Endothelial cell of umbilical vein (primary cell): ENCODE measurements at regions not wholly inside any gene's neighbourhood (a gene's known extent, or its start where the extent isn't known, plus 50 kb on each side); places are given as distances from the start of the nearest gene placed in this dataset. TPM values are rescaled to one million over a fixed set of nuclear protein-coding genes. Genes with fewer than 3 reads are reported as not detected.

ENCODE experiments used
- BruUV-seq: library from RNA; stranded (reverse); fragments of 400-500 nt; replicated peaks from 2 replicates; lab custom pipeline; 2021; lab: Mats Ljungman, UMichigan
- CTCF ChIA-PET: fragments of 300-600, 350-600 bp; sonication (Branson Sonifier 250); formaldehyde crosslinking; loops from one replicate; lab custom pipeline; 2021; ENCODE audit warnings: antibody characterized with exemption, inconsistent platforms; lab: Charles Lee
- POLR2A ChIA-PET: fragments of 300-600, 350-600 bp; sonication (Branson Sonifier 250); formaldehyde crosslinking; loops from one replicate; lab custom pipeline; 2021; ENCODE audit warnings: antibody characterized with exemption, inconsistent platforms; lab: Charles Lee
- DNase-seq: peaks from one replicate; pipeline ENCODE4 v3.0.0-alpha.2; 2011; ENCODE audit warnings: low read depth, low spot score
- FAIRE-seq: peaks from 2 replicates; lab custom pipeline; 2011; peaks lifted over from hg19 to GRCh38; lab: Jason Lieb, UNC
- H2AFZ ChIP-seq: 2 replicates; pipeline ENCODE4 v1.6.0; 2012; ENCODE audit warnings: low read depth, low read length, control low read depth, inconsistent platforms
- H3K27ac ChIP-seq: 2 replicates; pipeline ENCODE4 v1.5.1; 2011; ENCODE audit warnings: low read depth, mild to moderate bottlenecking, control low read depth, low read length, moderate library complexity; ENCODE audit not compliant: insufficient read depth
- H3K27me3 ChIP-seq, 2 experiments: 2 replicates each; pipeline versions ENCODE4 v1.6.0 to v1.6.1; 2011; ENCODE audit warnings: low read length in 2 of 2, mixed read lengths in 1 of 2; ENCODE audit not compliant: control insufficient read depth in 2 of 2, insufficient read depth in 2 of 2
- H3K36me3 ChIP-seq, 2 experiments: 2 replicates in 1 of 2; 3 replicates in 1 of 2; pipeline ENCODE4 v1.5.1; 2011; ENCODE audit warnings: low read length in 2 of 2, mild to moderate bottlenecking in 1 of 2, moderate library complexity in 1 of 2; ENCODE audit not compliant: control insufficient read depth in 2 of 2, insufficient read depth in 2 of 2; ENCODE audit errors: extremely low read depth in 1 of 2
- H3K4me1 ChIP-seq: 3 replicates; pipeline ENCODE4 v1.5.1; 2011; ENCODE audit warnings: mild to moderate bottlenecking, low read length; ENCODE audit not compliant: control insufficient read depth, insufficient read depth; ENCODE audit errors: extremely low read depth
- H3K4me2 ChIP-seq: 2 replicates; pipeline ENCODE4 v1.6.1; 2011; ENCODE audit warnings: low read length, control low read depth, mixed read lengths; ENCODE audit not compliant: insufficient read depth
- H3K4me3 ChIP-seq, 3 experiments: fragments of 200-600 bp in 1 of 3; sonication (generic), shearing (Covaris generic) in 1 of 3; replicated peaks in 1 of 3; 2 replicates each; pipeline ENCODE4 v1.5.1; 2011 to 2016; ENCODE audit warnings: control low read depth in 3 of 3, low read length in 3 of 3, mild to moderate bottlenecking in 2 of 3, inconsistent platforms in 1 of 3, low read depth in 1 of 3, moderate library complexity in 1 of 3; ENCODE audit not compliant: insufficient read depth in 1 of 3
- H3K79me2 ChIP-seq: 2 replicates; pipeline ENCODE4 v1.6.0; 2012; ENCODE audit warnings: low read length, inconsistent platforms; ENCODE audit not compliant: control insufficient read depth, insufficient read depth
- H3K9ac ChIP-seq: replicated peaks from 2 replicates; pipeline ENCODE3; 2011; ENCODE audit warnings: low read length, control low read depth; ENCODE audit not compliant: insufficient read depth; ENCODE audit errors: extremely low read depth
- H3K9me1 ChIP-seq: replicated peaks from 3 replicates; pipeline ENCODE4 v1.6.0; 2011; ENCODE audit warnings: mild to moderate bottlenecking, low read length; ENCODE audit not compliant: control insufficient read depth, insufficient read depth; ENCODE audit errors: extremely low read depth
- H3K9me3 ChIP-seq: replicated peaks from 2 replicates; pipeline ENCODE4 v1.5.1; 2012; ENCODE audit warnings: low read length, inconsistent platforms; ENCODE audit not compliant: control insufficient read depth, insufficient read depth
- H4K20me1 ChIP-seq: replicated peaks from 2 replicates; pipeline ENCODE3; 2011; ENCODE audit warnings: mild to moderate bottlenecking, low read length; ENCODE audit not compliant: control insufficient read depth, insufficient read depth; ENCODE audit errors: extremely low read depth
- EZH2 ChIP-seq: IDR thresholded peaks from 2 replicates; pipeline ENCODE4 v1.6.1; 2012; ENCODE audit warnings: borderline replicate concordance, low read depth, mild to moderate bottlenecking, moderate library complexity, low read length, inconsistent platforms; ENCODE audit not compliant: severe bottlenecking
- JUN ChIP-seq: IDR thresholded peaks from 2 replicates; pipeline ENCODE4 v1.6.1; 2011; ENCODE audit warnings: borderline replicate concordance, low read depth; ENCODE audit not compliant: insufficient read length, insufficient read depth
- POLR2A ChIP-seq: IDR thresholded peaks from 2 replicates; pipeline ENCODE4 v1.6.1; 2012; ENCODE audit warnings: low read depth, mild to moderate bottlenecking, control low read depth, low read length
- POLR2AphosphoS5 ChIP-seq: IDR thresholded peaks from 2 replicates; pipeline ENCODE4 v1.6.1; 2012; ENCODE audit warnings: low read depth, mild to moderate bottlenecking, control low read depth, low read length, moderate library complexity; ENCODE audit not compliant: insufficient read depth
- dilution Hi-C: fragments of 300-500 bp; cut with MboI; formaldehyde crosslinking; loops from one replicate; pipeline ENCODE4 v1.15.0; 2019; ENCODE audit warnings: low sequenced_read_pairs; ENCODE audit not compliant: extremely low pct_ligation_motif_present
- intact Hi-C: fragments of 100-400 bp; cut with micrococcal nuclease; formaldehyde crosslinking; loops from one replicate; pipeline ENCODE4 v1.10.0; 2022
- small RNA-seq: library from RNA; depleted of rRNA; stranded (forward); fragments of <200 nt; gene quantifications from one replicate; pipeline ENCODE3, GENCODE V24; 2012; ENCODE audit warnings: low replicate concordance, low read depth; ENCODE audit not compliant: insufficient read depth, insufficient read length

GRCh38 chr10:34868589-34868988, 53.5 kb upstream of the PARD3 start:
- H3K9me3 ChIP-seq = no peaks in the 10 kb centered on the region
- FAIRE-seq (no peak), DNase-seq (no peak)
- intact Hi-C loops = no loop called here
- no peaks in the 10 kb centered on the region for H3K36me3 ChIP-seq
- no peak overlapping the region for H3K9ac ChIP-seq
- no peaks in the 10 kb centered on the region for H3K9me1 ChIP-seq
- no peak overlapping the region for H3K27ac ChIP-seq
- H3K4me2 ChIP-seq = no peak overlapping the region
- no peaks in the 10 kb centered on the region for H3K79me2 ChIP-seq
- BruUV-seq = no TSS peak
- no peaks in the 10 kb centered on the region for H3K4me1 ChIP-seq
- ChIA-PET CTCF (interaction anchor here (0.6 to 1.1 kb wide), 2 partner anchors 106 to 185 kb away, joined by 3 read pairs; no protein-coding TSS in a partner anchor), POLR2A (no interaction called here)
- H3K4me3 ChIP-seq = no peak overlapping the region
- H3K27me3 ChIP-seq = peaks cover 8 to 12% of the 10 kb centered on the region in 2 experiments
- no peaks in the 10 kb centered on the region for H4K20me1 ChIP-seq
- no peak overlapping the region for H2AFZ ChIP-seq
- dilution Hi-C loops = no loop called here
- no peak for TF ChIP-seq EZH2
- no peak for TF ChIP-seq JUN
- no peak for TF ChIP-seq POLR2A

DNA sequence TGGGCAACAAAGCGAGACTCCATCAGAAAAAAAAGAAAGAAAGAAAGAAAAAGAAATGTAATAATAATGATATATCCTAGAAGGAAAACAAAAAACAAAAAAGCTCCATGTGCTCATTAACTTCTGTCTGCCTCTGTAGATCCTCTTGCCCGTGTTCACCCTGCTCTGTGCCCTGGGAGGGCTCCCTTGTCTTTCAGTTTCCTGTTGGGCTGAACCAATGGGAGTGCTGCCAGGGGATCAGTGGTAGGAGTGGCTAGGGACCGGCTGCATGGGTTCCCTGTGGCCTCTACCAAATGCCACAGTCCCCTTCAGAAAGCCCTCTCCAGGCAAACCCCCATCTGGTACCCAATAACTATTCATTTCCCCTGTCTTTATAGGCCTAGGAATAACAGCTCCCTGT, 51.8 kb upstream of the PARD3 start:
- Histone ChIP-seq H3K4me3 (no peak overlapping the region), H3K79me2 (no peaks in the 10 kb centered on the region), H3K4me1 (no peaks in the 10 kb centered on the region), H3K4me2 (no peak overlapping the region), H3K9me3 (no peaks in the 10 kb centered on the region), H3K27ac (no peak overlapping the region), H4K20me1 (no peaks in the 10 kb centered on the region), H3K9ac (no peak overlapping the region), H3K36me3 (no peaks in the 10 kb centered on the region), H2AFZ (no peak overlapping the region), H3K27me3 (peaks cover 5 to 8% of the 10 kb centered on the region in 2 experiments), H3K9me1 (no peaks in the 10 kb centered on the region)
- intact Hi-C loops (no loop called here), dilution Hi-C loops (no loop called here)
- BruUV-seq = no TSS peak
- DNase-seq (no peak), FAIRE-seq (no peak)
- no peak for TF ChIP-seq POLR2AphosphoS5
- POLR2A ChIA-PET = no interaction called here
- CTCF ChIA-PET = no interaction called here

Small RNA genes lying in the stretch of these regions (small RNA-seq; reads per million reads assigned to genes)
- gene RNU6-193P = not detected
- gene RNU6-847P = not detected
- gene SS18L2P1 = not detected
